ENCODE measurements at regions not wholly inside any gene's neighbourhood (a gene's known extent, or its start where the extent isn't known, plus 50 kb on each side); places are given as distances from the start of the nearest gene placed in this dataset.

DNA sequence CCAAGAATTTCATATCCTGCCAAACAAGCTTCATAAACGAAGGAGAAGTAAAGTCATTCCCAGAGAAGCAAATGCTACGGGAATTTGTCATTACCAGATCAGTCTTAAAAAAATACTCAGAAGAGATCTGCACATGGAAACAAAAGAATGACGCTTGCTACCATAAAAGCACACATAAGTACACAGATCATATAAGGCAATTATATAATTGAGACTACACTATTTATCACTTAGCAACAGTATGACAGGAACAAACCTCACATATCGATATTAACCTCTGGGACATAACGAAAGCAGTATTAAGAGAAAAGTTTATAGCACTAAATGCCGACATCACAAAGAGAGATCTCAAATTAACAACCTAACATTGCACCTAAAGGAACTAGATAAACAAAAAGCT is 67.6 kb upstream of the TMEM200A start:
- DNase-seq: no peak
- Histone ChIP-seq H3K79me2 (ENCODE audit: insufficient read depth, low read length) (no peaks in the 10 kb centered on the region), H4K20me1 (ENCODE audit: insufficient read depth, low read length) (no peaks in the 10 kb centered on the region), H3K9me3 (ENCODE audit: insufficient read depth, low read length, severe bottlenecking) (no peaks in the 10 kb centered on the region), H3K27ac (ENCODE audit: low read length) (no peak overlapping the region), H3K36me3 (ENCODE audit: insufficient read depth, low read length) (no peaks in the 10 kb centered on the region), H3K27me3 (ENCODE audit: insufficient read depth, low read length, poor library complexity) (no peaks in the 10 kb centered on the region), H3K4me3 (ENCODE audit: low read depth in 1 of 2, low read length in 2 of 2) (no peak overlapping the region), H3K9ac (ENCODE audit: low read depth, low read length) (no peak overlapping the region), H2AFZ (ENCODE audit: low read depth, low read length) (no peak overlapping the region), H3K4me1 (ENCODE audit: insufficient read depth, low read length) (no peaks in the 10 kb centered on the region), H3K4me2 (ENCODE audit: insufficient read depth, low read length) (no peak overlapping the region)
- TF ChIP-seq, protein P1, sequence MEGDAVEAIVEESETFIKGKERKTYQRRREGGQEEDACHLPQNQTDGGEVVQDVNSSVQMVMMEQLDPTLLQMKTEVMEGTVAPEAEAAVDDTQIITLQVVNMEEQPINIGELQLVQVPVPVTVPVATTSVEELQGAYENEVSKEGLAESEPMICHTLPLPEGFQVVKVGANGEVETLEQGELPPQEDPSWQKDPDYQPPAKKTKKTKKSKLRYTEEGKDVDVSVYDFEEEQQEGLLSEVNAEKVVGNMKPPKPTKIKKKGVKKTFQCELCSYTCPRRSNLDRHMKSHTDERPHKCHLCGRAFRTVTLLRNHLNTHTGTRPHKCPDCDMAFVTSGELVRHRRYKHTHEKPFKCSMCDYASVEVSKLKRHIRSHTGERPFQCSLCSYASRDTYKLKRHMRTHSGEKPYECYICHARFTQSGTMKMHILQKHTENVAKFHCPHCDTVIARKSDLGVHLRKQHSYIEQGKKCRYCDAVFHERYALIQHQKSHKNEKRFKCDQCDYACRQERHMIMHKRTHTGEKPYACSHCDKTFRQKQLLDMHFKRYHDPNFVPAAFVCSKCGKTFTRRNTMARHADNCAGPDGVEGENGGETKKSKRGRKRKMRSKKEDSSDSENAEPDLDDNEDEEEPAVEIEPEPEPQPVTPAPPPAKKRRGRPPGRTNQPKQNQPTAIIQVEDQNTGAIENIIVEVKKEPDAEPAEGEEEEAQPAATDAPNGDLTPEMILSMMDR (IDR thresholded peaks at IDR 0.05; ENCODE audit: borderline replicate concordance, extremely low read depth, low read length, poor library complexity, severe bottlenecking): no peak
- TF ChIP-seq EZH2 (IDR thresholded peaks at IDR 0.05; ENCODE audit: borderline replicate concordance, low read depth, low read length, severe bottlenecking): no peak
- no peak for ATAC-seq (ENCODE audit: insufficient read depth, low read depth)

DNA sequence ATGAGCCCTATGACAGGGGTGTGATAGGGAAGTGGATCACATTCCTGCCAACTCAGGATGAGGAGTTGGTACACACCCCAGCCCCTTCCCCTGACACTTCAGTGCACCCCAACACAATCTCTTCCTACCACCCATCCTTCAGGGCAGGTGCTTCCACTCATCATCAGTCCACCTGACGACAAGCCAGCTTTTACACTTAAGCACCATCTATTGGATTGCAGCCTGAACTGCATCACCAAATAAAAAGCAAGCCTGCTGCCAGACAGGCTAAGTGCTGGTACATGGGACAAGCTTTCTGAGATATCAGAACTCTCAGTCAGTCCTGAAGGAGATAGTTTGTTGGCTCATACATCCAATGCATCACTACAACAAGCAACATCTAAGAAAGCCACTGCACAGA is 69.0 kb upstream of the TMEM200A start:
- H3K9me3 ChIP-seq (ENCODE audit: insufficient read depth, low read length, severe bottlenecking): no peaks in the 10 kb centered on the region
- no peaks in the 10 kb centered on the region for H3K36me3 ChIP-seq (ENCODE audit: insufficient read depth, low read length)
- no peaks in the 10 kb centered on the region for H3K4me1 ChIP-seq (ENCODE audit: insufficient read depth, low read length)
- H3K4me3 ChIP-seq (ENCODE audit: low read depth in 1 of 2, low read length in 2 of 2): no peak overlapping the region
- H3K9ac ChIP-seq (ENCODE audit: low read depth, low read length): no peak overlapping the region
- no peak for ATAC-seq (ENCODE audit: insufficient read depth, low read depth)
- H2AFZ ChIP-seq (ENCODE audit: low read depth, low read length): no peak overlapping the region
- no peaks in the 10 kb centered on the region for H3K27me3 ChIP-seq (ENCODE audit: insufficient read depth, low read length, poor library complexity)
- TF ChIP-seq, protein P1 (IDR thresholded peaks at IDR 0.05; ENCODE audit: borderline replicate concordance, extremely low read depth, low read length, poor library complexity, severe bottlenecking): peak; percentile 17
- no peak for TF ChIP-seq EZH2 (IDR thresholded peaks at IDR 0.05; ENCODE audit: borderline replicate concordance, low read depth, low read length, severe bottlenecking)
- no peaks in the 10 kb centered on the region for H4K20me1 ChIP-seq (ENCODE audit: insufficient read depth, low read length)
- no peak overlapping the region for H3K4me2 ChIP-seq (ENCODE audit: insufficient read depth, low read length)
- H3K27ac ChIP-seq (ENCODE audit: low read length): no peak overlapping the region
- DNase-seq: no peak
- no peaks in the 10 kb centered on the region for H3K79me2 ChIP-seq (ENCODE audit: insufficient read depth, low read length)

DNA sequence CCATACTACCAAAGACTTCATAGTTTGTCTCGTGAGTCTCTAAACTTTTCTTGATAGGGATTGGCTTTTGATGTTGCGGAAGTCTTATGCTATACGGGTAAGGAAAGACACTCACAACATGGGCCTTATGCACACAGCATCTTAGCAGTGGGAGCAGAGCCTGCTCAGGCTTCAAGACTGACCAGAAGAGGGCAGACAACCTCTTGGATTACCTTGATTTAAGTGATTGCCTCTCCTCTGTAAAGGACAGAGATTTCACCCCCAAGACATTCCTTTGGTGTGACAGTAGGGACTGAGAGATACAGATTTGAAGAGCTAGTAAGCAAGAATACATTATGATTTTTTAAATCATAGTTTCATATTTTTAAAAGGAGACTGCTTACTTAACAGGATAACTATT is 71.0 kb upstream of the SAMD3 start:
- H3K4me1 ChIP-seq (ENCODE audit: insufficient read depth, low read length): no peaks in the 10 kb centered on the region
- H3K4me3 ChIP-seq (ENCODE audit: low read depth in 1 of 2, low read length in 2 of 2): no peak overlapping the region
- ATAC-seq (ENCODE audit: insufficient read depth, low read depth) (peak; percentile 92), DNase-seq (peak; percentile 55)
- no peaks in the 10 kb centered on the region for H3K79me2 ChIP-seq (ENCODE audit: insufficient read depth, low read length)
- H3K4me2 ChIP-seq (ENCODE audit: insufficient read depth, low read length): no peak overlapping the region
- H3K9ac ChIP-seq (ENCODE audit: low read depth, low read length): no peak overlapping the region
- H3K36me3 ChIP-seq (ENCODE audit: insufficient read depth, low read length): no peaks in the 10 kb centered on the region
- no peaks in the 10 kb centered on the region for H3K27me3 ChIP-seq (ENCODE audit: insufficient read depth, low read length, poor library complexity)
- H4K20me1 ChIP-seq (ENCODE audit: insufficient read depth, low read length): no peaks in the 10 kb centered on the region
- H3K9me3 ChIP-seq (ENCODE audit: insufficient read depth, low read length, severe bottlenecking): no peaks in the 10 kb centered on the region
- no peak for TF ChIP-seq EZH2 (IDR thresholded peaks at IDR 0.05; ENCODE audit: borderline replicate concordance, low read depth, low read length, severe bottlenecking)
- TF ChIP-seq, protein P1 (IDR thresholded peaks at IDR 0.05; ENCODE audit: borderline replicate concordance, extremely low read depth, low read length, poor library complexity, severe bottlenecking): peak; percentile 79
- H3K27ac ChIP-seq (ENCODE audit: low read length): no peak overlapping the region
- no peak overlapping the region for H2AFZ ChIP-seq (ENCODE audit: low read depth, low read length)

GRCh38 chr6:130288065-130288464 is 65.3 kb upstream of the SAMD3 start:
- no peaks in the 10 kb centered on the region for H3K36me3 ChIP-seq (ENCODE audit: insufficient read depth, low read length)
- no peaks in the 10 kb centered on the region for H3K79me2 ChIP-seq (ENCODE audit: insufficient read depth, low read length)
- ATAC-seq (ENCODE audit: insufficient read depth, low read depth) (no peak), DNase-seq (no peak)
- no peaks in the 10 kb centered on the region for H3K9me3 ChIP-seq (ENCODE audit: insufficient read depth, low read length, severe bottlenecking)
- H3K4me2 ChIP-seq (ENCODE audit: insufficient read depth, low read length): no peak overlapping the region
- TF ChIP-seq, protein P1 (IDR thresholded peaks at IDR 0.05; ENCODE audit: borderline replicate concordance, extremely low read depth, low read length, poor library complexity, severe bottlenecking): no peak
- no peak for TF ChIP-seq EZH2 (IDR thresholded peaks at IDR 0.05; ENCODE audit: borderline replicate concordance, low read depth, low read length, severe bottlenecking)
- no peak overlapping the region for H3K4me3 ChIP-seq (ENCODE audit: low read depth in 1 of 2, low read length in 2 of 2)
- H3K27ac ChIP-seq (ENCODE audit: low read length): no peak overlapping the region
- no peak overlapping the region for H3K9ac ChIP-seq (ENCODE audit: low read depth, low read length)
- H4K20me1 ChIP-seq (ENCODE audit: insufficient read depth, low read length): no peaks in the 10 kb centered on the region
- H3K27me3 ChIP-seq (ENCODE audit: insufficient read depth, low read length, poor library complexity): no peaks in the 10 kb centered on the region
- H3K4me1 ChIP-seq (ENCODE audit: insufficient read depth, low read length): no peaks in the 10 kb centered on the region
- H2AFZ ChIP-seq (ENCODE audit: low read depth, low read length): no peak overlapping the region
